ENCODE measurements at regions not wholly inside any gene's neighbourhood (a gene's known extent, or its start where the extent isn't known, plus 50 kb on each side); places are given as distances from the start of the nearest gene placed in this dataset.

DNA sequence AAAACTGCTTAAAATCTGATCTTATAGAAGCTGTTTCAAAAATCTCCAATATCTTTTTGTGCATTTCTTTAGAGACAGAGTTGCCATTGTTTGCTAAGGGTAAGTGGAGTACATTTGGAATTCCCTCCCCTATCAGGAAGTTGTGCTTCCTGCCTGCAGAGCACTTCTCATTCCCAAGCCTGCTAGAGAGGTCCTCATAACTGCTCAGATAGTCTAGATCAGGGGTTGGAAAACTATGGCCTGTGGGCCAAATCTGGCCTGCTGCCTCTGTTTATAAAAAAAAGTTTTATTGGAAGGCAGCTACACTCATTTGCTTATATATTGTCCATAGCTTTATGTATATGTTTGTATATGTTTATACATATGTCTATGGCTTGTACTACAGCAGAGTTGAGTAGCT, 333.7 kb upstream of the PROK2 start:
- FAIRE-seq, result no peak
- Histone ChIP-seq H3K4me3 (no peak overlapping the region), H3K4me2 (no peak overlapping the region), H3K27ac (no peak overlapping the region), H3K4me1 (peaks cover 4% of the 10 kb centered on the region), H3K9me3 (no peaks in the 10 kb centered on the region)
- TF ChIP-seq, protein P1, sequence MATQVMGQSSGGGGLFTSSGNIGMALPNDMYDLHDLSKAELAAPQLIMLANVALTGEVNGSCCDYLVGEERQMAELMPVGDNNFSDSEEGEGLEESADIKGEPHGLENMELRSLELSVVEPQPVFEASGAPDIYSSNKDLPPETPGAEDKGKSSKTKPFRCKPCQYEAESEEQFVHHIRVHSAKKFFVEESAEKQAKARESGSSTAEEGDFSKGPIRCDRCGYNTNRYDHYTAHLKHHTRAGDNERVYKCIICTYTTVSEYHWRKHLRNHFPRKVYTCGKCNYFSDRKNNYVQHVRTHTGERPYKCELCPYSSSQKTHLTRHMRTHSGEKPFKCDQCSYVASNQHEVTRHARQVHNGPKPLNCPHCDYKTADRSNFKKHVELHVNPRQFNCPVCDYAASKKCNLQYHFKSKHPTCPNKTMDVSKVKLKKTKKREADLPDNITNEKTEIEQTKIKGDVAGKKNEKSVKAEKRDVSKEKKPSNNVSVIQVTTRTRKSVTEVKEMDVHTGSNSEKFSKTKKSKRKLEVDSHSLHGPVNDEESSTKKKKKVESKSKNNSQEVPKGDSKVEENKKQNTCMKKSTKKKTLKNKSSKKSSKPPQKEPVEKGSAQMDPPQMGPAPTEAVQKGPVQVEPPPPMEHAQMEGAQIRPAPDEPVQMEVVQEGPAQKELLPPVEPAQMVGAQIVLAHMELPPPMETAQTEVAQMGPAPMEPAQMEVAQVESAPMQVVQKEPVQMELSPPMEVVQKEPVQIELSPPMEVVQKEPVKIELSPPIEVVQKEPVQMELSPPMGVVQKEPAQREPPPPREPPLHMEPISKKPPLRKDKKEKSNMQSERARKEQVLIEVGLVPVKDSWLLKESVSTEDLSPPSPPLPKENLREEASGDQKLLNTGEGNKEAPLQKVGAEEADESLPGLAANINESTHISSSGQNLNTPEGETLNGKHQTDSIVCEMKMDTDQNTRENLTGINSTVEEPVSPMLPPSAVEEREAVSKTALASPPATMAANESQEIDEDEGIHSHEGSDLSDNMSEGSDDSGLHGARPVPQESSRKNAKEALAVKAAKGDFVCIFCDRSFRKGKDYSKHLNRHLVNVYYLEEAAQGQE (IDR thresholded peaks at IDR 0.05), result no peak
- TF ChIP-seq NFE2L2 (conservative IDR thresholded peaks at IDR 0.05; ENCODE audit: low read length), result no peak
- no peak for TF ChIP-seq GATA3 (IDR thresholded peaks at IDR 0.05; ENCODE audit: borderline replicate concordance)
- TF ChIP-seq FOXS1 (CRISPR knock-in tag; IDR thresholded peaks at IDR 0.05), result no peak
- no peak for TF ChIP-seq MAZ (IDR thresholded peaks at IDR 0.05; ENCODE audit: borderline replicate concordance, low read depth, low read length)
- TF ChIP-seq, protein P2, sequence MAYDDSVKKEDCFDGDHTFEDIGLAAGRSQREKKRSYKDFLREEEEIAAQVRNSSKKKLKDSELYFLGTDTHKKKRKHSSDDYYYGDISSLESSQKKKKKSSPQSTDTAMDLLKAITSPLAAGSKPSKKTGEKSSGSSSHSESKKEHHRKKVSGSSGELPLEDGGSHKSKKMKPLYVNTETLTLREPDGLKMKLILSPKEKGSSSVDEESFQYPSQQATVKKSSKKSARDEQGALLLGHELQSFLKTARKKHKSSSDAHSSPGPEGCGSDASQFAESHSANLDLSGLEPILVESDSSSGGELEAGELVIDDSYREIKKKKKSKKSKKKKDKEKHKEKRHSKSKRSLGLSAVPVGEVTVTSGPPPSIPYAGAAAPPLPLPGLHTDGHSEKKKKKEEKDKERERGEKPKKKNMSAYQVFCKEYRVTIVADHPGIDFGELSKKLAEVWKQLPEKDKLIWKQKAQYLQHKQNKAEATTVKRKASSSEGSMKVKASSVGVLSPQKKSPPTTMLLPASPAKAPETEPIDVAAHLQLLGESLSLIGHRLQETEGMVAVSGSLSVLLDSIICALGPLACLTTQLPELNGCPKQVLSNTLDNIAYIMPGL (CRISPR knock-in tag; IDR thresholded peaks at IDR 0.05; ENCODE audit: borderline replicate concordance), result no peak
- TF ChIP-seq CHD2 (IDR thresholded peaks at IDR 0.05; ENCODE audit: low read length, partially characterized antibody), result no peak
- TF ChIP-seq, protein P3, sequence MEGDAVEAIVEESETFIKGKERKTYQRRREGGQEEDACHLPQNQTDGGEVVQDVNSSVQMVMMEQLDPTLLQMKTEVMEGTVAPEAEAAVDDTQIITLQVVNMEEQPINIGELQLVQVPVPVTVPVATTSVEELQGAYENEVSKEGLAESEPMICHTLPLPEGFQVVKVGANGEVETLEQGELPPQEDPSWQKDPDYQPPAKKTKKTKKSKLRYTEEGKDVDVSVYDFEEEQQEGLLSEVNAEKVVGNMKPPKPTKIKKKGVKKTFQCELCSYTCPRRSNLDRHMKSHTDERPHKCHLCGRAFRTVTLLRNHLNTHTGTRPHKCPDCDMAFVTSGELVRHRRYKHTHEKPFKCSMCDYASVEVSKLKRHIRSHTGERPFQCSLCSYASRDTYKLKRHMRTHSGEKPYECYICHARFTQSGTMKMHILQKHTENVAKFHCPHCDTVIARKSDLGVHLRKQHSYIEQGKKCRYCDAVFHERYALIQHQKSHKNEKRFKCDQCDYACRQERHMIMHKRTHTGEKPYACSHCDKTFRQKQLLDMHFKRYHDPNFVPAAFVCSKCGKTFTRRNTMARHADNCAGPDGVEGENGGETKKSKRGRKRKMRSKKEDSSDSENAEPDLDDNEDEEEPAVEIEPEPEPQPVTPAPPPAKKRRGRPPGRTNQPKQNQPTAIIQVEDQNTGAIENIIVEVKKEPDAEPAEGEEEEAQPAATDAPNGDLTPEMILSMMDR (IDR thresholded peaks at IDR 0.05), result no peak
- no peak for TF ChIP-seq RFX5 (IDR thresholded peaks at IDR 0.05)
- CTCF ChIA-PET, result no interaction called here
- ATAC-seq, result no peak
- no peak for DNase-seq (ENCODE audit: low read depth in 1 of 2, low spot score in 1 of 2)
- POLR2A ChIA-PET, result no interaction called here

DNA sequence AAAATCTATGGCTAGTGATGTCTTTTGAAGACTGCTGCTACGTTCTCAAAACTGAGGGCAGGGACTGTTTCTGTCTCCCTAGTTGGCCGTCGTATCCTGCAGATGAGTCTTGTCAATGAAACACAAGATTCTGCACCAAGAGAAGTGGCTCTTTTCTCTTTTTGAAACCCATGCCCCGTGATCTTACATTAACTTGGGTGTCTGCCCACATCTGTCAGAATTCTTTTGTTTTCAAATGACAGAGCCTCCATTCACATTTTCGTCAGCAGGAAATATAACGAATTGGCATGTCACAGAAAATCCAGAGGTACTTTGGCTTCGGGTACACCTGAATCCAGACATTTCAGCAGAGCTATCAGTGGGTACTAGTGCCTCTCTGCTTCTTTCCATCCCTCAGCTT, 331.3 kb upstream of the PROK2 start:
- WGBS (ENCODE audit: missing lambda C conversion rate), result 47% methylated on average over 7 of the region's 7 CpGs
- ChIA-PET POLR2A (no interaction called here), CTCF (interaction anchor here (1.8 kb wide), 1 partner anchor 161 kb away, joined by 4 read pairs; no protein-coding TSS in a partner anchor)
- no peaks in the 10 kb centered on the region for H3K9me3 ChIP-seq
- TF ChIP-seq ZNF302 (CRISPR knock-in tag; IDR thresholded peaks at IDR 0.05) (no peak), MAZ (IDR thresholded peaks at IDR 0.05; ENCODE audit: borderline replicate concordance, low read depth, low read length) (no peak), GATA3 (IDR thresholded peaks at IDR 0.05; ENCODE audit: borderline replicate concordance) (no peak), CHD4 (IDR thresholded peaks at IDR 0.05; ENCODE audit: borderline replicate concordance) (no peak), JUNB (IDR thresholded peaks at IDR 0.05) (no peak), FOSB (CRISPR knock-in tag; IDR thresholded peaks at IDR 0.05) (no peak), NPAS2 (CRISPR knock-in tag; IDR thresholded peaks at IDR 0.05; ENCODE audit: borderline replicate concordance) (no peak), RARB (CRISPR knock-in tag; IDR thresholded peaks at IDR 0.05) (no peak), MAFK (IDR thresholded peaks at IDR 0.05; ENCODE audit: partially characterized antibody) (no peak), KDM5A (IDR thresholded peaks at IDR 0.05) (no peak)
- TF ChIP-seq, protein P4, sequence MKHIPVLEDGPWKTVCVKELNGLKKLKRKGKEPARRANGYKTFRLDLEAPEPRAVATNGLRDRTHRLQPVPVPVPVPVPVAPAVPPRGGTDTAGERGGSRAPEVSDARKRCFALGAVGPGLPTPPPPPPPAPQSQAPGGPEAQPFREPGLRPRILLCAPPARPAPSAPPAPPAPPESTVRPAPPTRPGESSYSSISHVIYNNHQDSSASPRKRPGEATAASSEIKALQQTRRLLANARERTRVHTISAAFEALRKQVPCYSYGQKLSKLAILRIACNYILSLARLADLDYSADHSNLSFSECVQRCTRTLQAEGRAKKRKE (CRISPR knock-in tag; IDR thresholded peaks at IDR 0.05; ENCODE audit: low read depth), result no peak
- TF ChIP-seq, protein P5, sequence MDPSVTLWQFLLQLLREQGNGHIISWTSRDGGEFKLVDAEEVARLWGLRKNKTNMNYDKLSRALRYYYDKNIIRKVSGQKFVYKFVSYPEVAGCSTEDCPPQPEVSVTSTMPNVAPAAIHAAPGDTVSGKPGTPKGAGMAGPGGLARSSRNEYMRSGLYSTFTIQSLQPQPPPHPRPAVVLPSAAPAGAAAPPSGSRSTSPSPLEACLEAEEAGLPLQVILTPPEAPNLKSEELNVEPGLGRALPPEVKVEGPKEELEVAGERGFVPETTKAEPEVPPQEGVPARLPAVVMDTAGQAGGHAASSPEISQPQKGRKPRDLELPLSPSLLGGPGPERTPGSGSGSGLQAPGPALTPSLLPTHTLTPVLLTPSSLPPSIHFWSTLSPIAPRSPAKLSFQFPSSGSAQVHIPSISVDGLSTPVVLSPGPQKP (IDR thresholded peaks at IDR 0.05; ENCODE audit: low read depth, low read length), result no peak
- ATAC-seq (no peak), FAIRE-seq (no peak), DNase-seq (ENCODE audit: low read depth in 1 of 2, low spot score in 1 of 2) (no peak)
- no peak overlapping the region for H3K27ac ChIP-seq
- no peak overlapping the region for H3K4me3 ChIP-seq
- no peaks in the 10 kb centered on the region for H3K4me1 ChIP-seq
- H3K4me2 ChIP-seq, result no peak overlapping the region
